SK-MEL-5 (cell line): ENCODE measurements at regions not wholly inside any gene's neighbourhood (a gene's known extent, or its start where the extent isn't known, plus 50 kb on each side); places are given as distances from the start of the nearest gene placed in this dataset.

Experiments
- DNase-seq: peaks from one replicate; pipeline ENCODE4 v3.0.0-alpha.2; 2016; ENCODE audit warnings: low read depth, low spot score
- in situ Hi-C: cut with HindIII; loops from 2 replicates; pipeline ENCODE4 v1.10.0; 2016; ENCODE audit warnings: low sequenced_read_pairs, high pct_unique_total_duplicates, low pct_unique_long_range_greater_than_20kb

GRCh38 chr20:60381643-60382400, 423.6 kb downstream of the CDH26 start:
- in situ Hi-C loops: no loop called here

GRCh38 chr20:60389441-60389840, 431.2 kb downstream of the CDH26 start:
- in situ Hi-C loops: no loop called here
- DNase-seq: no peak

More at GRCh38 chr20:60381643-60382400, 423.6 kb downstream of the CDH26 start:
- no peak for DNase-seq

- no peak for DNase-seq
- in situ Hi-C loops: no loop called here
Observed at GRCh38 chr20:60389882-60390281, 431.7 kb downstream of the CDH26 start.

DNA sequence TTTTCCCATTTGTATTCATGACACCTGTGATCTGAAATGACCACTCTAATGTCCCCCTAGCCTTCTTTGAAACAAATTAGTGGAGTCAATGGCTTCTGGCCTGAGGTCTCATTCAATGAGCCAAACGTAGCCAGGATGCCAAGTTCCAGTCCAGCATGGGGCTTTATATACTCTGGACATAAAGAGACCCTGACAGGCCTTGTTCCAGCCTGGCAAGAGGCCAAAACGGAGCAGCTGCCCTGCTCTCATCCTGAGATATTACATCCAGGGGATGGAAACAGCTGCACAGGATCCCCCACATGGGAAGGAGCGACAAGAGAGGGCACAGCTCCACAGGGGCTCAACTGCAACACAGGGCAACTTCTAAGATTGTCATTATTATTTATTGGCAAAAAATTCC, 437.8 kb downstream of the CDH26 start:
- no peak for DNase-seq
- in situ Hi-C loops: no loop called here

DNA sequence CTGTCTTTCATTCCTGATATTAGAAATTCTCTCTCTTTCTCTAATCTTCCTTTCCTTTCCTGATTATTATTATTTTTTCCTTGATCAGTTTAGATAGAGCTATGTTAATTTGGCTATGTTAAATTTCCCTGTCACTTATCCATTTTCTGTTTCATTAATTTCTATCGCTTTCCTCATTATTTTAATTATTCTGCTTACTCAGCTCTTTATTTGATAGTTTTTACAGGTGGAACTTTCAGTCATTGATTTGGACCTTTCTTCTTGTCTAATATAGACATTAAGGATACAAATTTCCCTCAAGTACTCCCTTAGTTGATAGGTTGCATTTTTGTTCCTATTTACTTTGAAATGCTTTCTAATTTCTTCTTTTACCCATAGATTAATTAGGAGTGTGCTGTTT, 442.3 kb downstream of the CDH26 start:
- no peak for DNase-seq
- in situ Hi-C loops: no loop called here

DNA sequence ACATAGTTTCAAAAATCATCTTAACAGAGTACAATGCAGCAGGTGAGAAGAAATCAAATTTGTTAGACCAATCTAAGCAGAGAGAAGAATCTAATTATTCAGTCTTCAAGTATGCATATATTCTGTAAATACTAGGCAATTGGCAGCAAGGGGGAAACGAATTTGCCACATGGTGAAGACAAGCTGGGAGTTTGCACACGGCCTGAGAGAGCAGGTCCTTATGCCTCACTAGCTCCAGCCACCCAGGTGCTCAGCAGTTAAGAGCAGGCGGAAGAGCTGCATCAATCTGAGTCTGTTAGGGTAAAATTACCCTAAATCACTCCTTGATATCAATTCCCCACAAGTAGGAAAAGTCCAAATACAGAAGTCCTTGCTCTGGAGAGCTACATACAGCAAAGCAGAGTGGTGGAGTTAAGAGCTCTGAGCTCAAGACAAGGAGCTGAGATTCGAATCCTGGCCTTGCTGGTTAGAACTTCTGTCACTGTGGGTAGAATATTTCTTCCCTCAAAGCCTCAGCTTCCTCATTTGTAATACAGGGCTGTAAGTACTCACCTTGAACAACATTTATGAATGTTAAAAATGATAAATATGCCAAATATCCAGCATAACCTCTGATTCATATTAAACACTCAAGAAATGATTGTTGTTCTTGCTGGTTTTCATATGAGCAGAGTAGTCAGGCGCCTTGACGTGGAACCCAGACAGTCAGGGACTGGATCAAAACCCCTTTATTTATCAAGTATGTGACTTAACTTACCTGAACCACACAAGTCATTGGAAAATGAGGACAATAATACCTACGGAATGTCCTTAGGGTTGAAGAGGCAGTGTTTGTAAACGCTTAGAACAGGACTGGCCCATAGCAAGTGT, 444.2 kb downstream of the CDH26 start:
- in situ Hi-C loops: no loop called here
- no peak for DNase-seq

DNA sequence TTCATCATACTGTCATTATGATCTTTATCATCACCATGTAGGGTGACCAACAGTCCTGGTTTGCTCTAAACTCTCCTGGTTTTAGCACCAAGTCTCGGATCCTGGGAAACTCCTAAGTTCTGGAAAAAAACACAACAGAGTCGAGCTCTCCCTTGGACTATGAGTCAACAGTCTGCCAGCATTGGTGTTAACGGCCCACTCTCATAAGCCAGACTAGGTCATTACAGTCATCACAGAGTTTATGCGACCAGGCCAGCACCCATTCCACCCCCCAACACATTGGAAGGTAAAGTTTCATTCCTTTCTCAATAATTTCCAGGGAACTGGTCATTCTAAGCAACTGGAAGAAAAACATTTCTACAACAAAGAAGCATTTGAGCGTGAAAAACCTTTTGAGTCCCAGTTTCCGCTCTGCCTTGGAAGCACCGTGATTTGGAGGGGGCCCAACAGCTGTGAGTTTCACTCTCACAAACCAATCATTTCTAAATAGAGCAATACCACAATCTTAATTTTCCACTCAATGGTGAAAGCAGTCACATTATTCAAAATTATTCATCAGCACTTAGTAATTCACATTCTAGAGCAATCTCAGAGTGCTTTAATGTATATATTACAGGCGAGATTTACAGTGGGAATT, 445.0 kb downstream of the CDH26 start:
- in situ Hi-C loops: no loop called here
- no peak for DNase-seq

- no peak for DNase-seq
- in situ Hi-C loops: no loop called here
Observed at GRCh38 chr20:60407011-60407771, 449.0 kb downstream of the CDH26 start.

DNA sequence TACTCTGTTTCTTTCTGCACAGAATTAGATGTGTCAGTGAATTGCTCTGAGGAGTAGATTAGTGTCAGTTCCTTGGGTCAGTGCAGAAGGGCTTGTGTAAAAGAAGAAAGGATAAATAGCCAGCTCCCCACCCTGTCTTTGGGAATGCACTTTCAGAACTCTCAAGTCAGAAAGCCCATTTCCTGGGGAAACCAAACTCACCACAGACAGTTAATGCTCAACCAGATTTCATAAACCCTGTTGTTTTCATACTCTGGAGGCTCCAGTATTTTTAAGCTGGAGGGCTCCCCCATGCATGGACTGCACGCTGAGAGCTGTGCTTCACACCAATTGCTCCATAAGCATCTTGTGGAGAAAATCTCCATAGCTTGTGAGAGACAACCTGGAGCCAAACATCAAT, 449.7 kb downstream of the CDH26 start:
- in situ Hi-C loops: no loop called here
- DNase-seq: no peak

- DNase-seq: peak; percentile 4
- in situ Hi-C loops: no loop called here
Observed at GRCh38 chr20:60408435-60408834, 450.2 kb downstream of the CDH26 start.

- in situ Hi-C loops: no loop called here
- no peak for DNase-seq
Observed at GRCh38 chr20:60410618-60411264, 452.5 kb downstream of the CDH26 start.

- in situ Hi-C loops: no loop called here
- DNase-seq: no peak
Observed at GRCh38 chr20:60411813-60412212, 453.6 kb downstream of the CDH26 start.

DNA sequence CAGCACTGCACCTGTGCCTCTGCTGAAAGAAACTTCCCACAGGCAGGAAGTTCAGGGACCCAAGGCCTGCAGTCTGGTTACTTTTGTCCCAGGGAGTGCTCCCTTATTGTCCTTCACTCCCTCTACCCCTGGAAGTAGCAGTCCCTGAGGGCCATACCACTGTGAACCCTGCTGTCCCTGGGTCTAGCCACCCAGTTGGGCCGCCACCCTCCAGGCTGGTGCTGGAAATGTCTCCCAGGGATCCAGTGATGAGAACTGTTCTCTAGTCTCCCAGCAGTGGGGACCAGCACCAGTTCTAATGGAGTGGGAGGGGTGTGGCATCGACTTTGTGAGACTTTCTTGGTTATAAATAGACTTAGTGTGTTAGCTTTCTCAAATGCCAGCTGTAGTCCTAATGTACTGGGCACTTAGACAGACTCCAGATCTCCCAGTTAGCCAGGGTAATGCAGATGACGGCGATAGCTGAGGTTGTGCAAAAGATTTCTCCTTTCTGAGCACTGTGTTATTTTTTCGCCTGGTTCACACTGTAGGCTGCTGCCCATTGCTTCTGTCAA, 462.5 kb downstream of the CDH26 start:
- no peak for DNase-seq
- in situ Hi-C loops: no loop called here

DNA sequence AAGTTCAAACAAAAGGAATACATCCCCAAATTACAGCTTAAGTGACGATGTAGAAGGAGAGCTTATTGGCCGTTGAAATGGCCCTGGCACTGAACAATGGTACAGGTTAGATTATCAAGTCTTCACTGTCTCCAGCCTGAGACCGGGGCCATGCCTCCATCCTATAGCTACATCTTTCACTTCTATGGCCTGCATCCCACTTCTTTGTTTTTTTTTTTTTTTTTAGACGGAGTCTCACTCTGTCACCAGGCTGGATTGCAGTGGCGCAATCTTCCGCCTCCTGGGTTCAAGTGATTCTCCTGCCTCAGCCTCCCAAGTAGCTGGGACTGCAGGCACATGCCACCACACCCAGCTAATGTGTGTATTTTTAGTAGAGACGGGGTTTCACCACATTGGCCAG, 464.6 kb downstream of the CDH26 start:
- DNase-seq: no peak
- in situ Hi-C loops: no loop called here

DNA sequence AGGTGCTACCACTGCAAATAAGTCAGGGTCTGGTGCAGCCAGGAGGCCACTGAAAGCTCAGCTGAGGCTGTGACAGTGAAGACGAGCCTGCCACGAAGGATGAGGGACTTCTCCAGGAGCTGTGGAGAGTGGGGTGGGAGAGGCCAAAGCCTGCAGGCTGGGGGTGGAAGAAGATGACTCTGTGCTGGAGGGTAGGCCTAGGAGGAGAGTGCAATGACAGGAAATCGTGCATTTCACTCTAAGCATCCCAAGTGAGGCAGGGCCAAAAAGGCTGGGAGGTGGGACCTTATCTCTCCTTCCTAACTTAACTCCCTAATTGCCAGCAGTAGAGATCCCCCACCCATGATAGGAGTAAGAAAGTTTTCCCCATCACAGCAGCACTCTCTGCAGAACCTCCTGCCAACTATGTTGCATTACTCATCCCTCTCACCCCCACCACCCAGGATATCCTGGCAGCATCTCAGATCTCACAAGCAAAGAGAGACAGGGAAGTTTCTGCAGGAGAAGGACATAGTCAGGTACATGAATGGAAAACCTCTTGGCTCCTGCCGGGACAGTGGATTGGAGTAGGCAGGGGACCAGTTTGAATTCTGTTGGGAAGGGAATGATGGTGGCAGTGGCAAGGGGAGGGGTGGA, 466.2 kb downstream of the CDH26 start:
- in situ Hi-C loops: no loop called here

GRCh38 chr20:60427516-60427915, 469.3 kb downstream of the CDH26 start:
- in situ Hi-C loops: no loop called here
- no peak for DNase-seq

More for the DNA sequence above, 466.2 kb downstream of the CDH26 start:
- DNase-seq: no peak

DNA sequence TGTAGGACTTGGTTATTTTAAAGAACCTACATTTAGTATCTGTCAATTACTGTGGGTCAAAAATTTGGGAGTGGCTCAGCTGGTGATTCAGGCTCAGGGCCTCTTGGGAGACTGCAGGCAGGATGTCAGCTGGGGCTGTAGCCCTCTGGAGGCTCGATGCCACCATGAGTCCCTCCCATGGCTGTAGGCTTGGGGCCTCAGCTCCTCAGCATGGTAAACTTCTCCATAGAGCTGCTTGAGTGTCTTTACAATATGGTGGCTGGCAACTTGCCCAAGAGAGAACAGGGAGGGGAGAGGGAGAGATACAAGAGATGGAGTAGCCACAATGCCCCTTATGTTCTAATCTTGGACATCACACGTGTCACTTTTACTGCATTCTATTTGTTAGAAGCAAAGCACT, 470.4 kb downstream of the CDH26 start:
- in situ Hi-C loops: no loop called here
- no peak for DNase-seq
